ENCODE measurements at regions not wholly inside any gene's neighbourhood (a gene's known extent, or its start where the extent isn't known, plus 50 kb on each side); places are given as distances from the start of the nearest gene placed in this dataset.
A peak's percentile ranks its signal among the peaks of the same experiment; 100 is the strongest.

- no peak for DNase-seq (ENCODE audit: low read depth, low spot score)
These were observed 969.9 kb upstream of the EPHA7 start for GRCh38 chr6:94389218-94389617.

- DNase-seq (ENCODE audit: low read depth, low spot score): no peak
These were observed 958.5 kb upstream of the EPHA7 start for GRCh38 chr6:94377835-94378234.

- no peak for DNase-seq (ENCODE audit: low read depth, low spot score)
These were observed 957.5 kb upstream of the EPHA7 start for GRCh38 chr6:94376876-94377275.

GRCh38 chr6:94372229-94372628 lies 952.9 kb upstream of the EPHA7 start:
- no peak for DNase-seq (ENCODE audit: low read depth, low spot score)

GRCh38 chr6:94367316-94367715 lies 948.0 kb upstream of the EPHA7 start:
- DNase-seq (ENCODE audit: low read depth, low spot score): no peak

GRCh38 chr6:94362061-94362864 lies 942.9 kb upstream of the EPHA7 start:
- DNase-seq (ENCODE audit: low read depth, low spot score): no peak

- no peak for DNase-seq (ENCODE audit: low read depth, low spot score)
These were observed 942.1 kb upstream of the EPHA7 start for GRCh38 chr6:94361304-94362060.

GRCh38 chr6:94357381-94357980 lies 938.1 kb upstream of the EPHA7 start:
- DNase-seq (ENCODE audit: low read depth, low spot score): no peak

- DNase-seq (ENCODE audit: low read depth, low spot score): no peak
These were observed 931.5 kb upstream of the EPHA7 start for GRCh38 chr6:94350833-94351232.

- DNase-seq (ENCODE audit: low read depth, low spot score): no peak
These were observed 929.9 kb upstream of the EPHA7 start for GRCh38 chr6:94349227-94349626.

- DNase-seq (ENCODE audit: low read depth, low spot score): no peak
These were observed 925.5 kb upstream of the EPHA7 start for GRCh38 chr6:94344866-94345265.

- peak; percentile 11 for DNase-seq (ENCODE audit: low read depth, low spot score)
These were observed 921.8 kb upstream of the EPHA7 start for GRCh38 chr6:94341173-94341572.

GRCh38 chr6:94323853-94324252 lies 904.5 kb upstream of the EPHA7 start:
- DNase-seq (ENCODE audit: low read depth, low spot score): no peak

GRCh38 chr6:94300424-94301144 lies 881.2 kb upstream of the EPHA7 start:
- peak; percentile 30 for DNase-seq (ENCODE audit: low read depth, low spot score)

GRCh38 chr6:94289131-94289530 lies 869.8 kb upstream of the EPHA7 start:
- DNase-seq (ENCODE audit: low read depth, low spot score): no peak

GRCh38 chr6:94278146-94278545 lies 858.8 kb upstream of the EPHA7 start:
- no peak for DNase-seq (ENCODE audit: low read depth, low spot score)

GRCh38 chr6:94272327-94272726 lies 853.0 kb upstream of the EPHA7 start:
- DNase-seq (ENCODE audit: low read depth, low spot score): peak; percentile 18

GRCh38 chr6:94270091-94270948 lies 851.0 kb upstream of the EPHA7 start:
- no peak for DNase-seq (ENCODE audit: low read depth, low spot score)

- DNase-seq (ENCODE audit: low read depth, low spot score): no peak
These were observed 849.9 kb upstream of the EPHA7 start for GRCh38 chr6:94269256-94269655.

- DNase-seq (ENCODE audit: low read depth, low spot score): no peak
These were observed 841.4 kb upstream of the EPHA7 start for GRCh38 chr6:94260765-94261164.

- DNase-seq (ENCODE audit: low read depth, low spot score): no peak
These were observed 835.3 kb upstream of the EPHA7 start for GRCh38 chr6:94254689-94255088.

Measured in ELF-1 (cell line).